Glutamatergic neuron (in vitro differentiated cells): ENCODE measurements at regions not wholly inside any gene's neighbourhood (a gene's known extent, or its start where the extent isn't known, plus 50 kb on each side); places are given as distances from the start of the nearest gene placed in this dataset.

Experiments
- DNase-seq: peaks from one replicate; pipeline ENCODE4 v3.0.0; 2022
- H3K27ac Mint-ChIP-seq: one replicate; pipeline ENCODE4 v1.8.0; 2020; ENCODE audit warnings: mild to moderate bottlenecking, mixed read lengths, inconsistent platforms; ENCODE audit not compliant: unreplicated experiment
- H3K27me3 Mint-ChIP-seq: one replicate; pipeline ENCODE4 v1.8.0; 2020; ENCODE audit warnings: mild to moderate bottlenecking, moderate library complexity, mixed read lengths, inconsistent platforms; ENCODE audit not compliant: unreplicated experiment
- H3K36me3 Mint-ChIP-seq: one replicate; pipeline ENCODE4 v1.8.0; 2020; ENCODE audit warnings: mild to moderate bottlenecking, mixed read lengths, inconsistent platforms; ENCODE audit not compliant: unreplicated experiment
- H3K4me1 Mint-ChIP-seq: one replicate; pipeline ENCODE4 v1.8.0; 2020; ENCODE audit warnings: mild to moderate bottlenecking, low read depth, mixed read lengths, inconsistent platforms; ENCODE audit not compliant: unreplicated experiment
- H3K4me3 Mint-ChIP-seq: one replicate; pipeline ENCODE4 v1.8.0; 2020; ENCODE audit warnings: mild to moderate bottlenecking, mixed read lengths, inconsistent platforms; ENCODE audit not compliant: unreplicated experiment
- H3K9me3 Mint-ChIP-seq: one replicate; pipeline ENCODE4 v1.8.0; 2020; ENCODE audit warnings: mild to moderate bottlenecking, moderate library complexity, mixed read lengths, inconsistent platforms; ENCODE audit not compliant: unreplicated experiment
- TF ChIP-seq, protein P1 (sequence below): fragments of 200-600 bp; sonication (generic); IDR thresholded peaks from one replicate; pipeline ENCODE4 v1.5.0; 2021; ENCODE audit not compliant: partially characterized antibody, unreplicated experiment

DNA sequence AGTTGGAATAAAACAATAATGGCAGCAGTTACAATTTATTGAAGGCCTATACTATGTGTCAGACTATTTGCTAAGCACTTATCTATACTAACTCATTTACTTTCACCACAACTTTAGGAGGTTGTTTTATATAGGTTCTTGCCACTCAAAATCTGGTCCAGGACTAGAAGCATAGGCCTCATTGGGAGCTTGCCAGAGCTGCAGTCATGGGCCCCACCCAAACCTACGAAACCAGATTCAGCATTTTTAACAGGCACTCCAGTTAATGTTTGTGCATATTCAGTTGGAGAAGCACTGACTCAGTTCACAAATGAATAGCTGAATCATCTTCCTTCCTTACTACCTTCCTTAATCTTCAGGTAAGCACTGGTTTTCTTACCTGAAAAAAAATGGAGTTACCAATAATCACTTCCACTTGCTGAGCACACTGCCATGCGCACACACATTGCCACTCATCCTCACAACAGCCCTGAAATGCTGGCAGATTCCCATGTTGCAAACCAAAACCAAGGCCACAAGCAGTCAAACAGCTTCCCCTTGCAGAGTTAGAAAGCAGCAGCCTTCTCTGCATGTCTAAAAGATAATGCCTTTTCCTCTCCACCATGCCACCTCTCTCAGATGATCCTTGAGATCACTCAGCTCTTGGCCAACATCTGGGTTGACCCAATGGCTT lies 122.4 kb downstream of the SLC16A9 start:
- H3K4me3 Mint-ChIP-seq, result no peak overlapping the region
- no peaks in the 10 kb centered on the region for H3K36me3 Mint-ChIP-seq
- peaks cover 2% of the 10 kb centered on the region for H3K9me3 Mint-ChIP-seq
- H3K27ac Mint-ChIP-seq, result no peak overlapping the region
- H3K4me1 Mint-ChIP-seq, result peaks cover 2% of the 10 kb centered on the region
- no peaks in the 10 kb centered on the region for H3K27me3 Mint-ChIP-seq
- TF ChIP-seq, protein P1, sequence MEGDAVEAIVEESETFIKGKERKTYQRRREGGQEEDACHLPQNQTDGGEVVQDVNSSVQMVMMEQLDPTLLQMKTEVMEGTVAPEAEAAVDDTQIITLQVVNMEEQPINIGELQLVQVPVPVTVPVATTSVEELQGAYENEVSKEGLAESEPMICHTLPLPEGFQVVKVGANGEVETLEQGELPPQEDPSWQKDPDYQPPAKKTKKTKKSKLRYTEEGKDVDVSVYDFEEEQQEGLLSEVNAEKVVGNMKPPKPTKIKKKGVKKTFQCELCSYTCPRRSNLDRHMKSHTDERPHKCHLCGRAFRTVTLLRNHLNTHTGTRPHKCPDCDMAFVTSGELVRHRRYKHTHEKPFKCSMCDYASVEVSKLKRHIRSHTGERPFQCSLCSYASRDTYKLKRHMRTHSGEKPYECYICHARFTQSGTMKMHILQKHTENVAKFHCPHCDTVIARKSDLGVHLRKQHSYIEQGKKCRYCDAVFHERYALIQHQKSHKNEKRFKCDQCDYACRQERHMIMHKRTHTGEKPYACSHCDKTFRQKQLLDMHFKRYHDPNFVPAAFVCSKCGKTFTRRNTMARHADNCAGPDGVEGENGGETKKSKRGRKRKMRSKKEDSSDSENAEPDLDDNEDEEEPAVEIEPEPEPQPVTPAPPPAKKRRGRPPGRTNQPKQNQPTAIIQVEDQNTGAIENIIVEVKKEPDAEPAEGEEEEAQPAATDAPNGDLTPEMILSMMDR, result no peak
- DNase-seq, result no peak

DNA sequence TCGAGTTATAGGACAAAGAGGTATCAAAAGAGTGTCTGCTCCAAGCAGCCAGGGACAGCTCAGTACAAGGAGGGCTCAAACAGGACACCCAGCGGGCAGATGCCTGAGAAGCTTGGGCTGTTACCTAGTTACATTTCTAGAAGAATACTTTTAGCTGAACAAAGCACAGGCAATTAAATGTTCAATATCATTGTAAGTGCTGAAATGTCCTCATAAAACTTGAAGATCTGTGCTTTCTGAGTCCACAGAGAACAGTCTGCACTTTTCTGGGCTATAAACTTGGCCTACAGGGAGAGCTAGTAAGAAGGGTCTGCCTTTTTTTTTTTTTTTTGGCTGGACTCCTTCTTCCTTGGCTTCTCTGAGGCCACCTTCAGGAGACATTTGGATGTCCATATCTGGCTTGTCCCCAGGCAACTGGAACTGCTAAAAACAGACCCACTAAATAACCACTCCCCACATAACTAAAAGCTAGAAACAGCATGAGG lies 123.2 kb downstream of the SLC16A9 start:
- H3K27ac Mint-ChIP-seq, result no peak overlapping the region
- no peaks in the 10 kb centered on the region for H3K27me3 Mint-ChIP-seq
- no peaks in the 10 kb centered on the region for H3K36me3 Mint-ChIP-seq
- H3K9me3 Mint-ChIP-seq, result peaks cover 2% of the 10 kb centered on the region
- TF ChIP-seq, protein P1, result no peak
- no peak overlapping the region for H3K4me3 Mint-ChIP-seq
- peaks cover 2% of the 10 kb centered on the region for H3K4me1 Mint-ChIP-seq
- no peak for DNase-seq

DNA sequence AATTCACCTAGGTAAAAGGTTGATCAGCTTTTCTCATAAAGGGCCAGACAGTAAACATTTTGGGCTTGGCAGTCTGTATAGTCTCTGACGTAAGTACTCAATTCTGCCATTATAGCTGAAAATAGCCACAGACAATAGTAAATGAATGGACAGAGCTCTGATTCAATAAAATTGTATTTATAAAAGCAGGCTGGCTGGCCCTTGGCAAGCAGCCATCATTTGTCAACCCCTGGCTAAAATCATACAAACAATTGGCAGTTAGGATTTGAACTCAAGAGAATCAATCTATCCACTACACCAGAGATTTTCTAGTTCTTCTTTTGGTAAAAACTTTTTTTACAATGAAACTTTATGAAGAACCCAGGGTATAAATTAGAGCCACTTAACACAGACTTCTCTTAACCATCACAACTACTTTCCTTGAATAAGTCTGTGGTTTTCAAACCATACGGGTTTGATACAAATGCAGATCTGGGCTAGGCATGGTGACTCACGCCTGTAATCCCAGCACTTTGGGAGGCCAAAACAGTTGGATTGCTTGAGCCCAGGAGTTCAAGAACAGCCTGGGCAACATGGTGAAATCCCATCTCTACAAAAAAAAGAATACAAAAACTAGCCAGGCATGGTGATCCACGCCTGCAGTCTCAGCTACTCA lies 124.5 kb downstream of the SLC16A9 start:
- Mint-ChIP-seq H3K4me3 (no peak overlapping the region), H3K9me3 (no peaks in the 10 kb centered on the region), H3K36me3 (no peaks in the 10 kb centered on the region), H3K27ac (no peak overlapping the region), H3K27me3 (no peaks in the 10 kb centered on the region), H3K4me1 (no peaks in the 10 kb centered on the region)
- no peak for DNase-seq
- TF ChIP-seq, protein P1, result no peak

DNA sequence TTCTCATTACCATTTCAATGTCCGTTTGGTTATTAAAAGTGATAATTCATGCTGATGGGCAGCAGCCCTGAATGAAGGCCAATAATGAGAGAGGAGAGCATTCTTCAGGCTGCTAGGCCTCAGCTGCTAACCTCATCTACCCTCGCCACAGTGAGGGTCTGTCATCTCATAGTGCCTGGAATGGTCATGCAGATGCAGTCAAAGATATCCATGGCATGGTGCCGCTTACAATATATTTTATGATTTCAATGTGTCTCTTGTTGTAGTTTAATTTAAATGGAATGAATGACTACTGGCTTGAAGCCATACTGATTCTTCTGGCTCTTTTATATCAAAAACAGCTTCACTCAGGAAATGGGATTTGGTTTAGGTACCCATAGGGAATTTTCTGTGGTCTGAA lies 126.9 kb downstream of the SLC16A9 start:
- no peaks in the 10 kb centered on the region for H3K27me3 Mint-ChIP-seq
- no peak overlapping the region for H3K4me3 Mint-ChIP-seq
- no peaks in the 10 kb centered on the region for H3K36me3 Mint-ChIP-seq
- no peak for DNase-seq
- H3K9me3 Mint-ChIP-seq, result no peaks in the 10 kb centered on the region
- no peak overlapping the region for H3K27ac Mint-ChIP-seq
- TF ChIP-seq, protein P1, result no peak
- H3K4me1 Mint-ChIP-seq, result no peaks in the 10 kb centered on the region

DNA sequence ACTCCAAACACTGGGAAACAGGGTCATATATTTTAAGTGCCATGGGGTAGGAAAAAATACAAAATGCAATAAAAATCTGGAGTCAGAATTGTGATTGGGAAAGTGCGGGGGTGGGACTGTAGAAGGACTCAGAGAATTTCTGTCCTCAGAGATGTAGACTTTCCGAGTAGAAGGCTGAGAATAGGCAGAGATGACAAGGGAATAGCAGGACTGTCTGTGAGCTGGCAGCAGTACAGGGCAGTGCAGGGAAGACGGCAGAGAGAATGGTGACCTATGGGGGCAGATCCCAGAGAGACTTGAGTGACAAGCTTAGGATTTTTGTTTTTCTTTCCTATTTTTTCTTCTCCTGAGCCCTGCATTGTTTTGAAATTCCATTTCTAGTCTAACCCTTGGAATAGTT lies 127.6 kb downstream of the SLC16A9 start:
- Mint-ChIP-seq H3K4me1 (no peaks in the 10 kb centered on the region), H3K27ac (no peak overlapping the region), H3K36me3 (no peaks in the 10 kb centered on the region), H3K9me3 (no peaks in the 10 kb centered on the region), H3K27me3 (no peaks in the 10 kb centered on the region), H3K4me3 (no peak overlapping the region)
- TF ChIP-seq, protein P1, result no peak
- no peak for DNase-seq
